ENCODE measurements at regions not wholly inside any gene's neighbourhood (a gene's known extent, or its start where the extent isn't known, plus 50 kb on each side); places are given as distances from the start of the nearest gene placed in this dataset.

GRCh38 chr9:93875330-93875729, 79.8 kb downstream of the BARX1 start:
- TF ChIP-seq POLR2A (IDR thresholded peaks at IDR 0.05) (no peak), CTCF (IDR thresholded peaks at IDR 0.05) (no peak), EP300 (IDR thresholded peaks at IDR 0.05) (no peak)

Measured in ovary (tissue), 3 donors.